Fibroblast of skin of abdomen (primary cell): ENCODE measurements at regions not wholly inside any gene's neighbourhood (a gene's known extent, or its start where the extent isn't known, plus 50 kb on each side); places are given as distances from the start of the nearest gene placed in this dataset.

Experiments used
- DNase-seq: peaks from one replicate; pipeline ENCODE4 v3.0.0-alpha.2; 2013

DNA sequence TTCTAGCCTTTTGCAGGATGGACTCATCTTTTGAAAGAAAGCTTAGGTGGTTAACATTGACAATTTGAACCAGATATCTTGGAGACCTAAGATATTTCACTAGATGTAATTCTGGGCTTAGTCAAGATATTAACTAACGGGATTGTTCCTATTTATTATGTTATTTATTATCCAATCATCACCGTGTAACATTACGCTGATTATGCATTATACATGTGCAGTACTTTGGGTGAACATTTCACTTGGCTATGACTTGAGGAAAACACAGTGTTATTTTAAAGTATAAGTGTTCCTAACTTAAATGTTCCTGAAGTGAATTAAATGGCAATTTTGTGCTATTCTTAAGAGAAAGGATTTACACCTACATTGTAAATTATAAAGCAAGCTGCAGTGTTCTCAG, 574.5 kb upstream of the KCNMB2 start:
- DNase-seq = no peak

DNA sequence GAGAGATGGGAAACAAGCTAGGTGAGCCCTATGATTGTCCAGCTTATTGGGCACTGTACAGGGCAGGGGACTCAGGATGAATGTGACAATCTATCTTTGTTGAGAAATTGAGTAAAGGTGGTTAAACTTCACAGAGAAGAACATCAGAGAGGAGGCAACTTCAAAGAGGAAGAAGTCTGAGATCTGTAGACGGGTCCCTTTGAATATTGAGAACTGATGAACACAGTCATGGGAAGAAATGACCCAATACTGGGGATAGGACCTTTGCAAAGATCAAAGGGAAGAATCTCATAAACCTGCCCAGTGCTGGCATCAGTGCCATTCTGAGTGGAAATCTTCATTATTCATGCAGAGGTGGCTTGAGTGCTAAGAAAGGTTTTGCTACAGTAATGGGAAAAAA, 569.7 kb upstream of the KCNMB2 start:
- DNase-seq = no peak

DNA sequence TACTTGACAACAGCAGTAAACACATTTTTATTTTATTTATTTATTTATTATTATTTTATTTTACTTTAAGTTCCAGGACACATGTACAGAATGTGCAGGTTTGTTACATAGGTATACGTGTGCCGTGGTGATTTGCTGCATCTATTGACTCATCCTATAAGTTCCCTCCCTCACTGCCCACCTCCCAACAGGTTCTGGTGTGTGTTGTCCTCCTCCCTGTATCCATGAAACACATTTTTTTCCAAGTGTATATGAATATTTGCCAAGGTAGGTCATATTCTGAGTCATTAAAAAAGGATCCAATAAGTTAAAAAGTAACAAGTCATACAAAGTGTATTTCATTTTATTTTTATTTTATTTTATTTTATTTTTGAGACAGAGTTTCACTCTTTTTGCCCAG, 567.3 kb upstream of the KCNMB2 start:
- peak; percentile 50 for DNase-seq

DNA sequence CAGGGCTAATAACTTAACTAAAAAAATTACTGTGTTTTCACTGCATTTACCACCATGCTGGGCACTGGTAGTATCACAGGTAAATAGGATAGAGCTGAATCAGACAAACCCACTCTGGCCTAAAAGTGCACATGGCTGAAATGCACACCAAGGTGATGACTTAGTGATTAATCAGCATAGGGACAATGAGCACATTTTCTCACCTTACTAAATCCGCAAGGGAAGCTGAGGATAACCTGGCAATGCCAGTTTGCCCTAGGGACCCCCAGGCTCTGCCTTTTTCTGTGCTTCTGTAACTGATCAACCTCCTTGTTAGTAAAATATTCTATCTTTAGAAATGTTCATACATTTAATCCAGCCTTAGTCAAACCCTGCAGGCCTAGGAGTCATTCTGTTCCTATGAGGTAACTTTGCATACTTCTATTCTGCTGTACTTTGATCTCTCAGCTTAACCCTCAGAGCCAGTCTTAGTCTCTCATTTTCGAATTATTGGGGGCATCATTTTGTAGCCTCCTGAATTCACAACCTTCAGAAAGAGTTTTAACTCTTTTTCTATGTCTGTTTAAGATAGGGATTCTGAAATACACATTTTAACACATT, 562.9 kb upstream of the KCNMB2 start:
- peak; percentile 55 for DNase-seq

DNA sequence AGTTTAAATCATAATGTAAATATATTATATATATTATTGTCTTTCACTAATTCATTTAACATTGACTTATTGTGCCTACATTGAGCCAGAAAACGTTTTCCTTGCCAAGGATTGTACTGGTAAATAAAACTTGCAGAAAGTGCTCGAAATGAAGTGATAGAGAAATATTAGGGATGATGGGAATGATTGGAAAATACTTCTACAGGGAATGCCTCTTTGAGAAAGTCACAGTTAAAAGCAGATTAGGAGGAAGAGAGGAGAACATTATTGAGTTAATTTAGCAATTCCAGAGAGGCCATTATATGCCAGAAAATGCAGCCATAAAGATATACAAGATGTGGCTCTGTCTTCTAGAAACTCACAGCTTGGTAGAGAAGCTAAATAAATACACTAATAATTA, 560.0 kb upstream of the KCNMB2 start:
- DNase-seq = no peak

DNA sequence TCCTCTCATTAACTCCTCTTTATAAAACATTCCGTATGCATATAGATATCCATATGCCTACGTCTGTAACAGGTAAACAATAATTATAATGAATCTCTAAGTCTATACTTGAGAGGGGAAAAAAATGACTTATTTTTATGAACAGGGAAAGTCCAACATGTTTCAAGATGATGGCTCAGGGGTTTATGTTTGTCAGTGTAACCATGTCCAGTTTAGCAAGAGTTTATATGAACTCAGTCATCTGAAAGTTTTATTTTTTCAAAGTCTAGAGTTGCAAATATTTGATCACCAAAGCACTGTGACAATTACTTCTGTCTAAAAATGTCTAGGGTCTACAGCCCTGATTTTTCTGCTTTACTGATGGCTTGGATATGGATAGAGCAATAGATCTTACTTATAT, 559.4 kb upstream of the KCNMB2 start:
- no peak for DNase-seq

DNA sequence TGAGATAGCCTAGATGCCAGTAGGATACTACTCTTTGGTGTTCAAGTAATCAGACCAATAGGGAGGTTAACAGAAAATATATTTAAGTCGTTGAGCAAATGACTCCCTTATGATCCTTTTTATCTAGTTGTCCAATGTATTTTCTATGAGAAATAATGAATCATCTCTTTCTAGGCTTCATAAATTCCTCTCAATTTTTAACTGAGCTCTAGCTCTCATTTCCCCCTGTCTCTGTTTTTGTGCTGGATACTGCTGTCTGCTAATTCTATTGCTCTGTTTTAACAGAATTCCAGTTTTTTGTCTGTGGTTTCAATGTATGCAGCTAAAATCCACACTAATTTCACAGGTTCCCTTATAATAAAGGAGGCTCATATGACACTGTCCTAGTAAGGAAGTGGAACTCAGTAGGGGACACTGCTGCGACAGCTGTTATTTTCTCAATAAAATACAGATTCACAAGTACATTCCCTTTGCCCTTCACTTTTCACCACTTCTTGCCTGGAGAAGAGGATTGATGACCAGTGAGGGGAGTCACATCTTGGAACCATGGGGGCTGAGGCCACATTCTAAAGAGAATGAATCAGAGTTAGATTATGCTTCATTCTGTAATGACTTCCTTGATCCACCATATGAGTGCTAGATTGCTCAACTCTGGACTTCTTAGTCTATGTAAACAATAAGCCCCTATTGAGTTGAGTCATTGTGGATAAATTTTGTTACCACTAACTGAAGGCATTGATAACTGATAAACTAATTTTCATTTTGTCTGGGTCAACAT, 558.7 kb upstream of the KCNMB2 start:
- peak; percentile 97 for DNase-seq

DNA sequence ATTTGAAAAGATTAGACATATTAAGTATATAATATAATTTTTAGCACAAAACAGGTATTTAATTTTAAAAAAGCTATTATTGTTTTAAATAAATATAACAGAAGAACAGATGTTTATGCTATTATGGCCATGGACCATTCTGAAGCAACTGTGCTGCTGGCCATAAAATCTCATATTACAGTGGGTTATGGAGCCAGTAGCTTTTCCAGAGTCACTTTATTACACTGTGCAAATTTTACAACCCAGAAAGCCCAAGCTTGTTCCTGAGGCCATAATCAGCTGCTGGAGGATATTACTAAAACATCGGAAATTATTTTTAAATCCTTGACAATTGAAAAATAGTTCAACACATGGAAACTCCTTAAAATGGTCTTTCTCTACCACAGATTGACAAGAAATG, 557.3 kb upstream of the KCNMB2 start:
- no peak for DNase-seq

DNA sequence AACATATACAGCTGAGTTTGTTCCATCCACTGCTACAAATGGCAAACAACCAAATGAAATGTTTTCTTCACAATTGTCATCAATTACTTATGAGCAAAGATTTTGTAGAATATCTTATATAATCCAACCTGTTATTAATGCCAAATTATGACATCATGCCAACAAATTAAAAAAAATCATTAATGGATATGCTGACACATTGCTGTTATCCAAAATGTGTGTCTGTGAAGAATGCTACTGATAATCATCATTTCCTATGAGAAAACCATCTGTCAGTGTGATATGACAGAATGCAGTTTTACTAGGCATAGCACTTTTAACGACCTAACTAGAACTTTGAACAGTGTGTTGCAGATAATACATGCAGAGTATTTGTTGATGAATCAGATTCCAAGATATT, 556.5 kb upstream of the KCNMB2 start:
- no peak for DNase-seq

DNA sequence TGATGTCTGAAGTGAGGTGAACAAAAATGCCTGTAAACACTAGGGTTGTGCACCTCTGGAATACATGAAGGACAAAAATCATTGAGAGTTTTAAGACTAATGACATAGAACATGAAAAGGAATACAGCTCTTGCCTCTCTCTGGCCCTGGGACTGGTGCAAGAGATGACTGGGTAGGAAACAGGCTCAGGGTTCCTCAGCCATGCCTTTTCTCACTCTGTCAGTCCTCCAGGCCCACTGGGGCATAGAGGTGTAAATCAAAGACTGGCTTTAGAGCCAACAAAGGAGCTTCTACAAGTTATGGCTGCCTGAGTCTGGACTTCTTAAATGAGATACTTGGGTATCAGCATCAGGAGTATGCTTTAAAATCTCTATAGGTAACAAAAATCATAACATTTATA, 554.7 kb upstream of the KCNMB2 start:
- no peak for DNase-seq

DNA sequence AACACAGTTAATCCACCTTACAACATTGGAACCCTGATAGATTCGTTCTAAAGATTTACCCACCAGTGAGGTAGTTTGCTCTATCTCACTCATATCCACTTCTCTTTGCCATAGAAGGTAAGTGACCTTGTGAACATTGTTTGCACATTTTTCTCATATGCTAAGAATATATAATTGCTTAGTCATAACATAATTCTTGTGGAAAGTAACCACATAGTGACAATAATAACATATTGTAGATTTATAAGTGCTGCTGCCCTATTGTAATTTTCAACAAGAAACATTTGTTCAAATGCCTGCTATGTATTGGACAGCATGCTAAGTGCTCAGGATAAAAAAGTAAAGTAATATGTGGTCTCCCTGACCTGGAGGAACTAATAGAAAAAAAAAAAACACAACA, 554.2 kb upstream of the KCNMB2 start:
- DNase-seq = peak; percentile 82

DNA sequence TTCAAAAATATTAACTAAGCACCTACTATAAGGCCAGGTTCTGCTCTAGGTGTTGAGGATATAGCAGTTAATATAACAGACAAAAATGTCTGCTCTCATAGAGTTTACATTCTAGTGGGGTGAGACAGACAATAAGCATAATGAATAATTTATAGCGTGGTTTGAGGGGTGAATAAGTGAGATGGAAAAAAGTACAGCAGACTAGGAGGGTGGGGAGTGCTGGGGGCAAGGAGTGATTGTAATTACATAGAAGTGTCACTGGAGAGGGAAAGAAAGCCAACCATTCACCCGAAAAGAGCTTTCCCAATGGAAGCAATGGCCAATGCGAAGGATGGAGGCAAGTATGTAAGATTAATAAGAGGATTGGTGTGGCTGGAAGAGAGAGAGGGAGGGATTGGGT, 552.9 kb upstream of the KCNMB2 start:
- DNase-seq = peak; percentile 65

DNA sequence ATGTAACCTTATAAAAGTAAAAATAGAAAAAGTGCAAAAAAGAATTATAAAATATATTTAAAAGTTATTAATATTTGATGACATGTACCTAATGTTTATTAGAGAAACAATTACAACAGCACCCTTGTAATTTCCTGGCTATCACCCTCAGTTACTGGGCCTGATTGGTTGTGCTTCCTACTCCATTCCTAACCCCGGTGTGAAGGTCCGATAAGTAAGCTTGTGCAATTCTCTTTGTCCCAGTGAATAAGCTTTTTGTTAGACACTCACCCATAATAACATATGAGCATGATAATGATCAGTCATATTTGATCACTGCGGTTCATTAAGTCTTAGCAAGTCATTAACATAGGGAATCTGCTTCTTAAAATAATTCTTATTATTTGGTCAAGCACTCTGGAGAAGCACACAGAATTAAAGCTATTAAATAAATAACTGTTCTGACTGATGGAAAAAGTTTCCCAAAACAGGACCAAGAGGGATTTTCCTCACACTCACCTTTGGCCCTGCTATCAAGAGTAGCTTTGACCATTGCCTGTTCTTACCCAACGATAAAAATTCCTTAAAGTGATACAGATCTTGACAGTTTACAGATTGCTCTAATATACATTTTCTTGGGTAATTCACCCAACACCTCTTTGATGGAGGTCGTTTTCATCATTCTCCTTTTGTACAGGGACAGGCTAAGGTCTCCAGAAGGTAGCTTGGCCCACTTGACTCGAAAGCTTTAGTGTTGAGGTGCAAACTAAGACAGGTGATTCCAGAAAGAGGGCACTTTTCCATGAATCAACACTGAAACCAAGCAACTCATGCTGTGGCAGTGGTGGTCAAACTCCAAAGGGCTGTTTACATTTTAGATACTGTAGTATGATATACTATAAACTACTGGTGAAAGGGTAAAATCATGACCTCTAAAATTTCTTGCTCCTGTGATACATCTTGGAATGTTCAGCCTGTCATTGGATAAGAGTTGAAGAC, 543.0 kb upstream of the KCNMB2 start:
- no peak for DNase-seq

DNA sequence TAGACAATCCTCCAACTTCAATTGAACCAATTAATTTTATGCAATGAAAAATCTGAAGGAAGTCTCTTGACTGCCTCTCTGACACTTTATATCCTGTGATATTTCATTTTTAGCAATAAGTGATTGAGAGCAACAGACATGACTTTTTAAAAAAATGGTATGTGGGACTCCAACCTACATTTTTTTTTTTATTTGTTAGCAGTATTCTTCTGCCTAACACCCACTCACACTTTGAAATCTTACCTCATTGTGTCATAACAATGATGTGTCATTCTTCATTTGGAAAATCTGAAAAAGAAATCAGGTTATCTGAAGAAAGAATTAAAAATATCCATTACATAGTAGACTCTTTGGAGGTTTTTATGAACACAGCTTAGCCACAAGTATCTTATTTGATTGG, 541.3 kb upstream of the KCNMB2 start:
- no peak for DNase-seq

DNA sequence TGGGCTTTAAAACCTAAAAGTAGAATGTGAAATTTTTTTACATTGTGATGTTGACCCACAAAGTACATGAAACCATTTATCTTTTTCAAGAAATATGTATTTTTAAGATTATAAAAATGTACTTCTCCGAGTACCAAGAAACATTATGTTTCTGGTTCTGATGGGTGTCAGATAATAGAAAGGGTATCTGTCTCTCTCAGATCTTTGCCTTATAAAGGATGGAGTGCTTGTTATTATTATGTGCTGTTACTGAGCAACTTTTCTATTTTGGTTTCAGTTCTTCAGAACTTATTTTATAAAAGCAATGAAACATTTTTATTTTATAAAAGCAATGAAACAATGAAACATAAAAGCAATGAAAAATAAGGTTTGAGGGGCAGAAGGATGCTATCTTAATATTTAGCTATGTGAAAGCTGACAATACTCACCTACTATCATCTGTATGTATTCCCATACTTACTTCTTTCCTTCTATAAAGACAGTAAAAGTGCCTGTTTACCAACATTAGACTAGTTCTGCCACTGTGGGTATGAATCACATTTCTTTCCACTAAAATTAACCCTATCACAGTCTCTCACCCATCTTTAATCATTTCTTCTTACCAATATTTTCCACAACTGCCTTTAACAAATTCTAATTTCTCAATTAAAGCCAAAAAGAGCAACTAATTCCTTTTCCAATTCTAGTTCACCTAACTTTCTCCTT, 540.7 kb upstream of the KCNMB2 start:
- no peak for DNase-seq

DNA sequence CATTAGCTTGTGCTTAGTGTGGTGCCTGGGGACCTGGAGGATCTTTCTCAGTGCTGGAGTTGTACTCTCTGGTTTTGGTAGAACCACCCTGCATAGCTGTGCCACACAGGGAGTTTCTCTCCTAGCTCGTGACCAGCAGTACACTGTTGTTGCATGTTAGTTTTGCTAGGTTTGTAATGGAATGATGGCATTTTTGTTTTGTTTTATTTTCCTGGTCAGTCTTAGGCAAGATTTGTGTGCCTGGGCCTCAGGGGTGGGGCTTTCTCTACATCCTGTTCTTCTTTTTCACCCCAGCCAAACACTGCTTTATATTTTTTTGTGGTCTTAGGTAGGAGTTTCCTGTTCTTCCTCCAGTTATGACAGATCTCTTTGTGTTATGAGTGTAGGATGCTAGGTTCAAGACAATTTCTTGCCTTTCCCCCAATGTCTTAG, 534.5 kb upstream of the KCNMB2 start:
- DNase-seq = no peak

DNA sequence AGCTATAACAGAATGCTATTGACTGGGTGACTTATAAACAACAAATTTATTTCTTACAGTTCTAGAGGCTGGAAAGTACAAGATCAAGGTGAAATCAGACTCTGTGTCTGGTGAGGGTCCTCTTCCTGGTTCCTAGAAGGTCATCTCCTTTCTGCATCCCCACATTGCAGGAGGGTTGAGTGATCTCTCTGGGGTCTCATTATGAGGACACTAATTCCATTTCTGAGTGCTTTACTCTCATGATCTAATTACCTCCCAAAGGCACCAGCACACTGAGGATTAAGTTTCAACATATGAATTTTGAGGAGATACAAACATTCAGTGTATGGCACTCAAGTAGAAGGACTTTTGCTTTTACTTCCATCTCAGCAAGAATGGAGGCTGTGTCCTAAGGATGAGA, 534.1 kb upstream of the KCNMB2 start:
- DNase-seq = no peak

DNA sequence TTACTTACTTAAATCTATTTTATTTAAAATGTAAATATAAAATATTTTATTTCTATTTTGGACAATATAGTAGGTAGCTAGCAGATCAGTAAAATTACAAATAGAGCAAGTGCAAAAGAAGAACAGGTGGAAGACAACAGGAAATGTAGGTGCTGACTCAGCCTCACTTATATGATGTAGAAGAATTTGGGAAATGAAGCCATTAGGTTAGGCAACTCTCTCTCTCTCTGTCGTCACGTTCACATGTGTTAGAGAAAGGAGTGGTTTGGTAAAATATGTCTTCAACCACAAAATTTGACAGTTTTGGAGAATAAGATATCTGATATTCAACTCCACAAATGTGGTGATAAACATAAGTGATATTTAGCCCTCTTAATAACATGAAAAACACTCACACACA, 532.5 kb upstream of the KCNMB2 start:
- DNase-seq = peak; percentile 42

DNA sequence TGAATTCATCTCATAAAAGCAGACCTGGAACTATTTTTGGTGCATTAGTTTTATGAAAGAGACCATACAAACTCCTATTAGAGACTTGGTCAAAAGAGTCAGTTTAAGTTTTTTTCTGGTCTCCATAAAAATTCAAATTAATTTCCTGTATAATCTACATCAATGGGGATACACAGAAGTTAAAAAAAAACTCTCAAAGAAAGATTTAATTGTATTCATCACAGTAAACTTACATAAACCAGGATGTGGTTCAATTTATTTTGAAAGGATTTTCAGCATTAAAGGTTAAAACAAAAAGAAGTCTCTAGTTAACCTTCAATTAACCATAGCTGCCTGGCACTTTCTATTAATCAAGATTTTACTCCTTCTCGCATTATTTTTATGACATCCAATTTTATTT, 530.3 kb upstream of the KCNMB2 start:
- no peak for DNase-seq

DNA sequence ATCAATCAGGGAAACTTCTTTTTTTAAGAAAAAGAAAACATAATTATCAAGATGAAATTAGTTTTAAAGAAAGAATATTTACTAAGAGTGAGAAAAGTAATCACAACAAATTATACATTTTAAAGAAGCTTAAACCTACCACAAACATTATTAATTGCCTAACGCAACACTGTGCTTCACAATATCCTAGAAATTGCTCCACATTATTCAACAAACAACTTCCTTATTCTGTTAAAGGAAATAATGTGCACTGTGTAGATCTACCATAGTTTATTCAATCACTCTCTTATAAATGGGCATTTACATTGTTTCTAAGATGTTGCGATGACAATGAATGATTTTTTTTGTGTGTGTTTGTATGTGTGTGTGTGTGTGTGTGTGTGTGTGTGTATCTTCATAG, 525.9 kb upstream of the KCNMB2 start:
- DNase-seq = no peak

DNA sequence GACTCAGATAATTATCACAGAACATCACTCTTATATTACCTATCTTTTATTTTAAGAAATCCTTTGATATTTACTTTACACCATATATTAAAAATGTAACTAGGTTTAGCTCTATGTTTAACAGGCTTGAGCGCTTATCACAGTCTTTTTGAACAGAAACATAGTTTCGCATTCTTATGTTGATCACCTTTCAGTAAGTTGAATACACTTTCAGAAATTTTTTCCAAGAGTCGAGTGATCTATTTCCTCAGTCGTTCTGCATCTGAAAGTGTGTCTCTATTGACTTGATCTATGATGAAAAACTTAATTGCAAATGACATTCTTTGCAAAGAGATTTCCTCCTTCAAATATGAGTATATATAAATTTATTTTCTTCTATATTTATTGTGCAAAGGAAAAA, 516.6 kb upstream of the KCNMB2 start:
- DNase-seq = no peak

DNA sequence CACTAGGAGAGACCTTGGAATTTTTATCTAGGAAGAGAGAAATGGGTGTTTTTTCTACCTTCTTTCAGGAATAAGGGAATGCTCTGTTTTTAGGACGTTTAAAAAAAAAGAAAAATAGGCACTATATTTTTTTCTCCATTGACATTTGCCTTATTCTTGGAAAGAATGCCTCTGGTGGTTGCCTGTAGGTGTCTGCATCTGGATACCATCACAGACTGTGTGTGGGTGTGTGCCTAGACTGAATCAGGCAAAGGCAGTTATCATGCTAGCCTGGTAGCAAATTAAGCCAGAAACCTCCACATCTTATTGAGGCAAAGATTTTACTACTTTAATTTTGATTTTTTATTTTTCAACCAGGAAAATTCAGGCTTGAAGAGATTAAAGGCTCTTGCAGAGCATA, 513.6 kb upstream of the KCNMB2 start:
- peak; percentile 11 for DNase-seq

DNA sequence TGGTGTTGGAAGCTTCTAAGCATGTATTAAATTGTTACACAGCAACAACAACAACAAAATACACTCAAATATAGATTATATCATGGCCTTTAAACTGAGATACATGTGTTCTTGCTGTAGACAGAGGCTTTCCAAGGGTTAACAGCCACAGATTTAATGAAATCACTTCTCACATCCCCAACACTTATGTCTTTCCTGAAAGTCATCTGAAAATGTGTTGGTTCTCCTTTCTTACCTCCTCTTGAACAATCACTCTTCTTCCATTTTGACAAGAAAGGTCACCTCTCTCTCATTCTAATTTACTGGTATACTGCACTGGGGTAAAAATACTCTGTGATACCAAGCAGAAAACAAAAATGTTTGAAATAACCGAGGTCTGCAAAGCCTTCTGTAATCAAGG, 507.3 kb upstream of the KCNMB2 start:
- DNase-seq = no peak
